SJCRH30 (cell line): ENCODE measurements at regions not wholly inside any gene's neighbourhood (a gene's known extent, or its start where the extent isn't known, plus 50 kb on each side); places are given as distances from the start of the nearest gene placed in this dataset.

Experiments used
- DNase-seq, 2 experiments: peaks; one replicate each; pipeline ENCODE4 v3.0.0-alpha.2; 2015 to 2020
- H3K27ac ChIP-seq: fragments of 250-450 bp; sonication (Bioruptor Pico); 2 replicates; pipeline ENCODE4 v1.5.1; 2020; ENCODE audit warnings: mild to moderate bottlenecking, moderate library complexity
- H3K27me3 ChIP-seq: fragments of 250-450 bp; sonication (Bioruptor Pico); 2 replicates; pipeline ENCODE4 v1.5.1; 2020; ENCODE audit warnings: mild to moderate bottlenecking, moderate library complexity
- H3K36me3 ChIP-seq: fragments of 250-450 bp; sonication (Bioruptor Pico); 2 replicates; pipeline ENCODE4 v1.5.1; 2020; ENCODE audit warnings: mild to moderate bottlenecking, moderate library complexity
- H3K4me1 ChIP-seq: fragments of 250-450 bp; sonication (Bioruptor Pico); 2 replicates; pipeline ENCODE4 v1.5.1; 2020; ENCODE audit warnings: mild to moderate bottlenecking, moderate library complexity
- H3K4me3 ChIP-seq: fragments of 250-450 bp; sonication (Bioruptor Pico); 2 replicates; pipeline ENCODE4 v1.5.1; 2020; ENCODE audit warnings: mild to moderate bottlenecking, moderate library complexity
- H3K9me3 ChIP-seq: fragments of 250-450 bp; sonication (Bioruptor Pico); replicated peaks from 2 replicates; pipeline ENCODE4 v1.5.1; 2020; ENCODE audit warnings: mild to moderate bottlenecking, moderate library complexity

DNA sequence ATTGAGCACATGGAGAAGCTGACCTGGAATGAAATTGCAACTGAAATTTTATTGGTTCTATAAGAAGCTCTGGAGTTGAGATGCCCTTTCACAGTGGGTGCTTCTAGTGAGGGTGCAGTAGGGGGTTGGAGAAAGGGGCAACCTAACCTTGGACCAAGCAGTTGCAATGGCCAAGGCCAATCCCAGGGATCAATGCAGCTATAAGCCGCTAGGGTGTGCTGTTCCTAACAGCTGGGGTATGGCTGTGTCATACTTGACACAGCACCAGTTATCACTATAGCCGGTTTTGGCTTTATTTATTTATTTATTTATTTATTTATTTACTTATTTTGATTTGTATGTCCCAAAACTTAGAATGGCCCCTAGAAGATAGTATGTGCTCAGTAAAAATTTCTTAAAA is 505.9 kb downstream of the FLRT2 start:
- peak in 1 of 2 experiments; percentile 27 for DNase-seq
- H3K4me3 ChIP-seq: no peak overlapping the region
- no peaks in the 10 kb centered on the region for H3K9me3 ChIP-seq

DNA sequence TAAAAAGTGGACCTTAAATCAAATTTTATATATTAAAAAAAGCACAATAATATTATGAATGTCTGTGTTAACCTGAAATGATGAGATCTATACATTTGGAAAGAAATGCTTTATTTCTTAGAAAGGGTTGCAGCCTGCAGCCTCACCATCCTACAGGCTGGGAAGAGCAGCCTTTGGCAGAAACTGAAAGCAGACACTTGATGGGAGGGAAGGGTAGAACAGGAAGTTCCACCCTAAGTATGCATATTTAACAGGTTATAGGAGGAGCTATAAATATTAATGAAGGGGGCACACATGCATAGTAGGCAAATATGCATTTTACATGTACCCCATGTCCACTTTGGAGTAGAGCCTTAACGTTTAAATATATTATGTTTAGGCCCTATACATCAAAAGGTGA is 498.0 kb downstream of the FLRT2 start:
- no peaks in the 10 kb centered on the region for H3K9me3 ChIP-seq

More for the DNA sequence above, 505.9 kb downstream of the FLRT2 start:
- no peaks in the 10 kb centered on the region for H3K4me1 ChIP-seq
- H3K27me3 ChIP-seq: no peaks in the 10 kb centered on the region
- no peak overlapping the region for H3K27ac ChIP-seq
- no peaks in the 10 kb centered on the region for H3K36me3 ChIP-seq

DNA sequence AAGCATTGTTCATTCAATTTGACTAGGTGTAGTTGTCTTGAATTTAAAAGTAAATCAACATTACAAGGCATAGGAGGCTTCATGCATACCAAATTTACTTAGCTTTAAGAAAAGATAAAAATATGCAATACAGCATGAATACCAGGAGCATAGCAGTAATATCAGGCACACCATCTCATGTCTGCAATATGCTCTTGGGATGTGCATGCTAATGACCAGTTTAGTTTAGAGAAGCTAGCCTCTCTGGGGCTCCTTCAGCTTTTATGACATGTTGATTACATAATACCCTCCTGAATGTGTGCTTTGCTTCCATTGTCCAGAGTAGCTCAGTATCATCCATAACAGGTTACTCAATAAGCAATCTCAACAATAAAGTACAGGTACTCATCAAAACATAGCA is 497.2 kb downstream of the FLRT2 start:
- Histone ChIP-seq H3K27me3 (no peaks in the 10 kb centered on the region), H3K36me3 (no peaks in the 10 kb centered on the region), H3K4me3 (no peak overlapping the region), H3K27ac (no peak overlapping the region), H3K4me1 (no peaks in the 10 kb centered on the region), H3K9me3 (no peaks in the 10 kb centered on the region)
- no peak for DNase-seq

More for the DNA sequence above, 498.0 kb downstream of the FLRT2 start:
- H3K4me1 ChIP-seq: no peaks in the 10 kb centered on the region
- no peak overlapping the region for H3K27ac ChIP-seq
- H3K27me3 ChIP-seq: no peaks in the 10 kb centered on the region
- no peak overlapping the region for H3K4me3 ChIP-seq
- no peak for DNase-seq
- no peaks in the 10 kb centered on the region for H3K36me3 ChIP-seq

- H3K27ac ChIP-seq: no peak overlapping the region
- H3K36me3 ChIP-seq: no peaks in the 10 kb centered on the region
- DNase-seq: no peak
- no peaks in the 10 kb centered on the region for H3K27me3 ChIP-seq
- no peak overlapping the region for H3K4me3 ChIP-seq
- H3K4me1 ChIP-seq: no peaks in the 10 kb centered on the region
- no peaks in the 10 kb centered on the region for H3K9me3 ChIP-seq
These were observed 492.2 kb downstream of the FLRT2 start for GRCh38 chr14:86022031-86022629.

- Histone ChIP-seq H3K4me1 (no peaks in the 10 kb centered on the region), H3K9me3 (no peaks in the 10 kb centered on the region), H3K4me3 (no peak overlapping the region), H3K27me3 (no peaks in the 10 kb centered on the region), H3K36me3 (no peaks in the 10 kb centered on the region), H3K27ac (no peak overlapping the region)
- no peak for DNase-seq
These were observed 490.9 kb downstream of the FLRT2 start for GRCh38 chr14:86020841-86021240.

DNA sequence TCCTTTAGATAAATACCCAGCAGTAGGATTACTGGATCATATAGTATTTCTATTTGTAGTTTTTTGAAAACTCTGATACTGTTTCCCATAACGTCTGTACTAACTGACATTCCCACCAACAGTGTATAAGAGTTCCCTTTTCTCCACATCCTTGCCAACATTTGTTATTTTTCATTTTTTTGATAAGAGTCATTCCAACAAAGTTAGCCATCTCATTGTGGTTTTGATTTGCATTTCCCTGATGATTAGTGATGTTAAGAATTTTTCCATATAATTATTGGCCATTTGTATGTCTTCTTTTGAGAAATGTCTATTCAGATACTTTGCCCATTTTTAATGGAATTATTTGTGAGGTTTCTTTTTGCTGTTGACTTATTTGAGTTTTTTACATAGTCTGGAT is 486.0 kb downstream of the FLRT2 start:
- H3K27ac ChIP-seq: no peak overlapping the region
- H3K4me3 ChIP-seq: no peak overlapping the region
- H3K27me3 ChIP-seq: no peaks in the 10 kb centered on the region
- DNase-seq: no peak
- H3K4me1 ChIP-seq: no peaks in the 10 kb centered on the region
- no peaks in the 10 kb centered on the region for H3K9me3 ChIP-seq
- no peaks in the 10 kb centered on the region for H3K36me3 ChIP-seq

- no peaks in the 10 kb centered on the region for H3K36me3 ChIP-seq
- H3K4me1 ChIP-seq: no peaks in the 10 kb centered on the region
- H3K4me3 ChIP-seq: no peak overlapping the region
- no peaks in the 10 kb centered on the region for H3K27me3 ChIP-seq
- DNase-seq: no peak
- no peaks in the 10 kb centered on the region for H3K9me3 ChIP-seq
- H3K27ac ChIP-seq: no peak overlapping the region
These were observed 485.6 kb downstream of the FLRT2 start for GRCh38 chr14:86015511-86015910.

DNA sequence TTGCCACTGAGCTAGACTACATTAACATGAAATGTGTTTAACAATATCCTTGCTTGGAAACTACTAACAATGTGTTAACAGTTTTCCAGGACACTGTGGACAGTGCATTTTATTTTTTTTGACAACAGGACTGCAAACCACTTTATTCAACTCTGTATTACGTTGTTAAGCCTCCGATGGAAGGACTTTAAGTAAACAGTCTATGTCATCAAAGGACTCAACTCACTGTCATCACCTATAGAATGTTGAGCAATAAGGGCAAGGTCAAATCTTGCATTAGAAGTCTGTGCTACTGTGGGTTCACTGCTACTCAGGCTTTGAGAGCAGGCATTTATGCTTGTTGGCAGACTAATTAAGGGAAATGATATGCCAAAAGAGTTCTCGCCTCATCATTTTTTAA is 483.7 kb downstream of the FLRT2 start:
- no peak for DNase-seq
- Histone ChIP-seq H3K4me3 (no peak overlapping the region), H3K4me1 (no peaks in the 10 kb centered on the region), H3K27ac (no peak overlapping the region), H3K36me3 (no peaks in the 10 kb centered on the region), H3K27me3 (no peaks in the 10 kb centered on the region), H3K9me3 (no peaks in the 10 kb centered on the region)

GRCh38 chr14:86012461-86012860 is 482.5 kb downstream of the FLRT2 start:
- Histone ChIP-seq H3K4me1 (no peaks in the 10 kb centered on the region), H3K36me3 (no peaks in the 10 kb centered on the region), H3K9me3 (no peaks in the 10 kb centered on the region), H3K4me3 (no peak overlapping the region), H3K27me3 (no peaks in the 10 kb centered on the region), H3K27ac (no peak overlapping the region)
- DNase-seq: no peak

DNA sequence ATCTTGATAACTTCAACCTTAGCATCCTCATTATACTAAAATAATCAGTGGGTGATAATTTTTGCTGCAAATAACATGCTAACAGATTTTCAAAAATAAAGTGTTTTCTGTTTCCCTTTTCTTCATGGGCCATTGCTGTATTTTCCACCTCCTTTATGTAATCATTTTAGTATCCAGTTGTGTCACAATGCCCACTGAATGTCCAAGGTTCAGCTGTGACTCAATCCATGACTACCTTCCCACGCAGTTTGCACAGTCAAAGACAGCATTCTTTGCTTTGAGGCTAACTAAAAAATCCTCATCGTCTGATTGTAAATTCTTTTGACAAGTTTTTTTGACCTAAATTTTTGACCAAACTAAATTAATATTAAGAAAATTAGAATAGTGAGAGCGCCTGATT is 474.1 kb downstream of the FLRT2 start:
- H3K36me3 ChIP-seq: no peaks in the 10 kb centered on the region
- no peaks in the 10 kb centered on the region for H3K9me3 ChIP-seq
- H3K27me3 ChIP-seq: no peaks in the 10 kb centered on the region
- DNase-seq: no peak
- H3K4me3 ChIP-seq: no peak overlapping the region
- H3K4me1 ChIP-seq: no peaks in the 10 kb centered on the region
- H3K27ac ChIP-seq: no peak overlapping the region

DNA sequence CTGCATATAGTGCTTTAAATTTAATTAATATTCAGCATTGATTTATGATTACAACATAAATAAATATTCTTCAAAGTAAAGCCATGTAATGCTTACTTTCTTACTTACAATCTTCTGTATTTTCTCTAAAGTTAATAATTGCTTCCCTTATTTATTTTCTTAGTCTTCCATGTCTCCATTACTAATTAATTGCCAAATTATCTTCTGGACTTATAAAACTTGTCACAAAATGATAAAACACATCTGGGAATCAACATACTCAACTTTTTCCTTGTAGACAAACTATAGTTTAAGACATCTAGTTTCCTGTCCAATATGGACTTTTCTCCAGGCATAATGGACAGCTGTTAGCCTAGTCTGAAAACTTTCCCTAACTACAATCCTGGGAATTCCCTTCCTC is 466.6 kb downstream of the FLRT2 start:
- Histone ChIP-seq H3K9me3 (no peaks in the 10 kb centered on the region), H3K4me3 (no peak overlapping the region)

GRCh38 chr14:85991156-85991555 is 461.2 kb downstream of the FLRT2 start:
- no peak overlapping the region for H3K4me3 ChIP-seq
- H3K9me3 ChIP-seq: no peaks in the 10 kb centered on the region
- DNase-seq: no peak
- H3K4me1 ChIP-seq: no peaks in the 10 kb centered on the region
- H3K27me3 ChIP-seq: no peaks in the 10 kb centered on the region
- H3K27ac ChIP-seq: no peak overlapping the region
- no peaks in the 10 kb centered on the region for H3K36me3 ChIP-seq

More for the DNA sequence above, 466.6 kb downstream of the FLRT2 start:
- no peaks in the 10 kb centered on the region for H3K4me1 ChIP-seq
- H3K27ac ChIP-seq: no peak overlapping the region
- no peaks in the 10 kb centered on the region for H3K36me3 ChIP-seq
- no peak for DNase-seq
- H3K27me3 ChIP-seq: no peaks in the 10 kb centered on the region

- no peak for DNase-seq
- Histone ChIP-seq H3K4me3 (no peak overlapping the region), H3K9me3 (no peaks in the 10 kb centered on the region), H3K27me3 (no peaks in the 10 kb centered on the region), H3K4me1 (no peaks in the 10 kb centered on the region), H3K27ac (no peak overlapping the region), H3K36me3 (no peaks in the 10 kb centered on the region)
These were observed 458.0 kb downstream of the FLRT2 start for GRCh38 chr14:85987907-85988306.

- no peaks in the 10 kb centered on the region for H3K9me3 ChIP-seq
- DNase-seq: no peak
- H3K36me3 ChIP-seq: no peaks in the 10 kb centered on the region
- H3K4me3 ChIP-seq: no peak overlapping the region
- H3K4me1 ChIP-seq: no peaks in the 10 kb centered on the region
- H3K27ac ChIP-seq: no peak overlapping the region
- H3K27me3 ChIP-seq: no peaks in the 10 kb centered on the region
These were observed 457.3 kb downstream of the FLRT2 start for GRCh38 chr14:85987292-85987691.

- H3K4me1 ChIP-seq: no peaks in the 10 kb centered on the region
- no peak for DNase-seq
- no peaks in the 10 kb centered on the region for H3K27me3 ChIP-seq
- no peaks in the 10 kb centered on the region for H3K36me3 ChIP-seq
- no peaks in the 10 kb centered on the region for H3K9me3 ChIP-seq
- no peak overlapping the region for H3K27ac ChIP-seq
- H3K4me3 ChIP-seq: no peak overlapping the region
These were observed 448.8 kb downstream of the FLRT2 start for GRCh38 chr14:85978582-85979250.

- Histone ChIP-seq H3K27me3 (no peaks in the 10 kb centered on the region), H3K27ac (no peak overlapping the region), H3K4me1 (no peaks in the 10 kb centered on the region), H3K9me3 (no peaks in the 10 kb centered on the region), H3K36me3 (no peaks in the 10 kb centered on the region), H3K4me3 (no peak overlapping the region)
- DNase-seq: no peak
These were observed 444.7 kb downstream of the FLRT2 start for GRCh38 chr14:85974602-85975001.
